ENCODE measurements at regions not wholly inside any gene's neighbourhood (a gene's known extent, or its start where the extent isn't known, plus 50 kb on each side); places are given as distances from the start of the nearest gene placed in this dataset.

DNA sequence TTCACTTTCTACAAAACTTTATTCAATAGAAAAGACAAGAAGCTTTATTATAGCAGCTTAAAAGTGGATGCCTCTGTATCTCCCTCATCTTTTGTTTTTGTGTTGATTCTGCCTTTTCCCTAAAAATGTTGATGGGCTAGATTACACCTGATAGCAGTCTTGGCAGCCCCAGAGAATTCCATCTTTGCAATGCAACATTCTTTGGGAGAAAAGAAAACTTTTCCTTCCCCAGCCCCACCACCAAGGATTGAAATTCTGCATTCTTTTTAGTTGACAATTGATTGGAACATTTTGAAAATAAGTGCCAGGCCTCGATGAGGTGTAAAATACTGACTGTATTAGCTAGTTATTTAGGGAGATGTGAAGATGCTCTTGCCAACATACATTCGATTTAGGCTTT, 306.8 kb upstream of the G2E3 start:
- TF ChIP-seq, protein P1, sequence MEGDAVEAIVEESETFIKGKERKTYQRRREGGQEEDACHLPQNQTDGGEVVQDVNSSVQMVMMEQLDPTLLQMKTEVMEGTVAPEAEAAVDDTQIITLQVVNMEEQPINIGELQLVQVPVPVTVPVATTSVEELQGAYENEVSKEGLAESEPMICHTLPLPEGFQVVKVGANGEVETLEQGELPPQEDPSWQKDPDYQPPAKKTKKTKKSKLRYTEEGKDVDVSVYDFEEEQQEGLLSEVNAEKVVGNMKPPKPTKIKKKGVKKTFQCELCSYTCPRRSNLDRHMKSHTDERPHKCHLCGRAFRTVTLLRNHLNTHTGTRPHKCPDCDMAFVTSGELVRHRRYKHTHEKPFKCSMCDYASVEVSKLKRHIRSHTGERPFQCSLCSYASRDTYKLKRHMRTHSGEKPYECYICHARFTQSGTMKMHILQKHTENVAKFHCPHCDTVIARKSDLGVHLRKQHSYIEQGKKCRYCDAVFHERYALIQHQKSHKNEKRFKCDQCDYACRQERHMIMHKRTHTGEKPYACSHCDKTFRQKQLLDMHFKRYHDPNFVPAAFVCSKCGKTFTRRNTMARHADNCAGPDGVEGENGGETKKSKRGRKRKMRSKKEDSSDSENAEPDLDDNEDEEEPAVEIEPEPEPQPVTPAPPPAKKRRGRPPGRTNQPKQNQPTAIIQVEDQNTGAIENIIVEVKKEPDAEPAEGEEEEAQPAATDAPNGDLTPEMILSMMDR (IDR thresholded peaks at IDR 0.05; ENCODE audit: borderline replicate concordance, extremely low read depth, insufficient read depth): no peak
- Histone ChIP-seq H3K36me3 (ENCODE audit: control insufficient read depth in 2 of 3, insufficient read depth in 3 of 3, low read length in 3 of 3) (no peaks in the 10 kb centered on the region), H3K9me3 (ENCODE audit: control insufficient read depth in 2 of 3, insufficient read depth in 1 of 3, low read length in 3 of 3) (no peaks in the 10 kb centered on the region), H3K4me1 (ENCODE audit: control insufficient read depth in 2 of 3, insufficient read depth in 2 of 3, low read depth in 1 of 3, low read length in 3 of 3) (no peaks in the 10 kb centered on the region), H3K27ac (ENCODE audit: low read depth in 2 of 2, low read length in 2 of 2) (no peak overlapping the region), H3K4me3 (ENCODE audit: low read length in 3 of 3) (no peak overlapping the region), H3K27me3 (ENCODE audit: control insufficient read depth, insufficient read depth, low read length) (no peaks in the 10 kb centered on the region), H3K9ac (ENCODE audit: low read length in 3 of 3) (no peak overlapping the region)
- intact Hi-C loops (cut with DNase I): no loop called here
- DNase-seq (no peak), FAIRE-seq (no peak)

DNA sequence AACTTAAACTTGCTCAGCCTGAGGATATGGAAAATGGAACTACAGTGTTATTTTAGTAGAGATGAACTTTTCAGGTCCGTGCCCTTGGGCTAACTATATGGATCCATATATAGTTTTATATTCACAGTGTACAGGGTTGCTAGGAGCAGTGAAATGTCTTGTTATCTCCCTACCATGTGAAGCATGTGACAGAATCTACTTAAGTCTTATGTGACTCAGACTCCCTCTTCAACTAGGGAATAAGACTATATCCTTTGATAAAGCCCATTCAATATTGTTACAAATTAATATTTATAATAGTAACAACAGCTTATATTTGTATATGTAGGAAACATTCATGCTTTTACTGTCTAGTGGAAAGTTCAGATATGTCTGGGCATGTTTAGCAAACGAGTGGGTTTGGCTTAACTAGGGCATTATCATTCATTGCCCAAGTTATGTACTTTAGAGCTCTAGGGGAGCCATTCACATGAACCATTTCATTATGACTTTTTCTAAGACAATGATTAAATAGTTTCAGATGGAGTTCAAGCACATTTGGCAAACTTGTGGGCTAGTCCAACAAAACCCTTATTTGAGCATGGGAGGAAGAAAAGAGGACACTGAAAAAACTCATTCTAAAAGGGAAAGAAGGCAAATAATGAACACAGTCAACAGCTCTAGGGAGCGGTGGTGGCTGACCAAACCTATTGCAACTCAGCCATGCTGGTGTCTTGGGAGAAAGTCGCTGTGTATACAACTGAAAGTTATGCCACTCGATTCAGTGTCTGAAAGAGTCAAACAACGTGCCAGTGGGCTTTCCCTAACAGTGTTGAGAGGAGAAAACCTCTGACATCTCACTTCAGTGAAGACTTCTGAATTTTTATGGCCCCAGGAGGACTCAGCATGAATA, 305.9 kb upstream of the G2E3 start:
- intact Hi-C loops (cut with DNase I): no loop called here
- no peaks in the 10 kb centered on the region for H3K9me3 ChIP-seq (ENCODE audit: control insufficient read depth in 2 of 3, insufficient read depth in 1 of 3, low read length in 3 of 3)
- no peak overlapping the region for H3K9ac ChIP-seq (ENCODE audit: low read length in 3 of 3)
- H3K27ac ChIP-seq (ENCODE audit: low read depth in 2 of 2, low read length in 2 of 2): no peak overlapping the region
- TF ChIP-seq, protein P1 (IDR thresholded peaks at IDR 0.05; ENCODE audit: borderline replicate concordance, extremely low read depth, insufficient read depth): no peak
- H3K36me3 ChIP-seq (ENCODE audit: control insufficient read depth in 2 of 3, insufficient read depth in 3 of 3, low read length in 3 of 3): no peaks in the 10 kb centered on the region
- H3K27me3 ChIP-seq (ENCODE audit: control insufficient read depth, insufficient read depth, low read length): no peaks in the 10 kb centered on the region
- no peak overlapping the region for H3K4me3 ChIP-seq (ENCODE audit: low read length in 3 of 3)
- DNase-seq (no peak), FAIRE-seq (no peak)
- H3K4me1 ChIP-seq (ENCODE audit: control insufficient read depth in 2 of 3, insufficient read depth in 2 of 3, low read depth in 1 of 3, low read length in 3 of 3): no peaks in the 10 kb centered on the region

DNA sequence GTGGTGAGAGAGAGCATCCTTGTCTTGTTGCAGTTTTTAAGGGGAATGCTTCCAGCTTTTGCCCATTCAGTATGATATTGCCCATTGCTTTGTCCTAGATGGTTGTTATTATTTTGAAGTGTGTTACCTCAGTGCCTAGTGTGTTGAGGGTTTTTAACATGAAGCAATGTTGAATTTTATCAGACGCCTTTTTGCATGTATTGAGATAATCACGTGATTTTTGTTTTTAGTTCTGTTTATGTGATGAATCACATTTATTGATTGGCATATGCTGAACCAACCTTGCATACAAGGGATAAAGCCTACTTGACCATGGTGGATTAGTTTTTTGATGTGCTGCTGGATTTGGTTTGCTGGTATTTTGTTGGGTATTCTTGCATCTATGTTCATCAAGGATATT, 302.3 kb upstream of the G2E3 start:
- FAIRE-seq (no peak), DNase-seq (no peak)
- no peaks in the 10 kb centered on the region for H3K9me3 ChIP-seq (ENCODE audit: control insufficient read depth in 2 of 3, insufficient read depth in 1 of 3, low read length in 3 of 3)
- no peak overlapping the region for H3K4me3 ChIP-seq (ENCODE audit: low read length in 3 of 3)
- no peak overlapping the region for H3K27ac ChIP-seq (ENCODE audit: low read depth in 2 of 2, low read length in 2 of 2)
- H3K4me1 ChIP-seq (ENCODE audit: control insufficient read depth in 2 of 3, insufficient read depth in 2 of 3, low read depth in 1 of 3, low read length in 3 of 3): no peaks in the 10 kb centered on the region
- H3K9ac ChIP-seq (ENCODE audit: low read length in 3 of 3): no peak overlapping the region
- intact Hi-C loops (cut with DNase I): no loop called here
- no peaks in the 10 kb centered on the region for H3K27me3 ChIP-seq (ENCODE audit: control insufficient read depth, insufficient read depth, low read length)
- H3K36me3 ChIP-seq (ENCODE audit: control insufficient read depth in 2 of 3, insufficient read depth in 3 of 3, low read length in 3 of 3): no peaks in the 10 kb centered on the region
- TF ChIP-seq, protein P1 (IDR thresholded peaks at IDR 0.05; ENCODE audit: borderline replicate concordance, extremely low read depth, insufficient read depth): no peak
